Naive thymus-derived CD4-positive, alpha-beta T cell (primary cell): ENCODE measurements at regions not wholly inside any gene's neighbourhood (a gene's known extent, or its start where the extent isn't known, plus 50 kb on each side); places are given as distances from the start of the nearest gene placed in this dataset.
"Not testable (repeated sequence)": the region's sequence is repeated elsewhere in the genome, so short reads cannot be mapped to it uniquely, and the experiment has no call there.

ENCODE experiments used
- ATAC-seq: fragments of 150-1000 bp; cut with Tn5 transposase; 2 replicates; pipeline ENCODE4 v1.10.0; 2021; ENCODE audit warnings: mild to moderate bottlenecking, moderate library complexity
- CTCF ChIA-PET: fragments of 350-600 bp; sonication (Branson Sonifier 250); formaldehyde crosslinking; loops from one replicate; lab custom pipeline; 2021; ENCODE audit warnings: antibody characterized with exemption; lab: Charles Lee
- POLR2A ChIA-PET: fragments of 350-600 bp; sonication (Branson Sonifier 250); formaldehyde crosslinking; loops from one replicate; lab custom pipeline; 2021; ENCODE audit warnings: antibody characterized with exemption, inconsistent platforms; lab: Charles Lee
- DNase-seq, 9 donors: peaks; one replicate each; pipeline versions ENCODE4 v3.0.0 to v3.0.0-alpha.2; 2020 to 2022; ENCODE audit warnings: mixed read lengths in 1 of 9
- H3K27ac ChIP-seq: one replicate; pipeline ENCODE4 v1.7.0; 2013; ENCODE audit warnings: mild to moderate bottlenecking, low read depth, low read length, moderate library complexity
- H3K27me3 ChIP-seq, 2 donors: one replicate each; pipeline ENCODE4 v1.7.0; 2013; ENCODE audit warnings: low read length in 2 of 2, mild to moderate bottlenecking in 2 of 2, moderate library complexity in 2 of 2; ENCODE audit not compliant: control insufficient read depth in 2 of 2, insufficient read depth in 2 of 2
- H3K36me3 ChIP-seq, 3 experiments: 1 replicate in 2 of 3; 2 replicates in 1 of 3; pipeline ENCODE4 v1.7.0; 2013; ENCODE audit warnings: low read length in 3 of 3, mild to moderate bottlenecking in 3 of 3, moderate library complexity in 1 of 3; ENCODE audit not compliant: insufficient read depth in 3 of 3, control insufficient read depth in 2 of 3
- H3K4me1 ChIP-seq, 2 donors: one replicate each; pipeline ENCODE4 v1.7.0; 2013; ENCODE audit warnings: low read length in 2 of 2, mild to moderate bottlenecking in 2 of 2, moderate library complexity in 1 of 2; ENCODE audit not compliant: control insufficient read depth in 2 of 2, insufficient read depth in 2 of 2
- H3K4me3 ChIP-seq: 2 replicates; pipeline ENCODE4 v1.7.0; 2013; ENCODE audit warnings: mild to moderate bottlenecking, low read length
- H3K9me3 ChIP-seq, 3 experiments: 1 replicate in 2 of 3; 2 replicates in 1 of 3; pipeline ENCODE4 v1.7.0; 2013; ENCODE audit warnings: low read length in 3 of 3; ENCODE audit not compliant: control insufficient read depth in 2 of 3
- H3K27ac Mint-ChIP-seq, 9 donors: one replicate each; pipeline ENCODE4 v1.8.0; 2020 to 2022; ENCODE audit warnings: mixed read lengths in 9 of 9, mild to moderate bottlenecking in 8 of 9, moderate library complexity in 5 of 9, inconsistent platforms in 2 of 9
- H3K27me3 Mint-ChIP-seq, 5 donors: one replicate each; pipeline ENCODE4 v1.8.0; 2021 to 2022; ENCODE audit warnings: mixed read lengths in 5 of 5, mild to moderate bottlenecking in 1 of 5
- H3K36me3 Mint-ChIP-seq, 5 donors: one replicate each; pipeline ENCODE4 v1.8.0; 2020 to 2022; ENCODE audit warnings: mixed read lengths in 5 of 5, mild to moderate bottlenecking in 3 of 5, inconsistent platforms in 1 of 5
- H3K4me1 Mint-ChIP-seq, 7 donors: one replicate each; pipeline ENCODE4 v1.8.0; 2020 to 2022; ENCODE audit warnings: mixed read lengths in 7 of 7, mild to moderate bottlenecking in 3 of 7, inconsistent platforms in 1 of 7
- H3K4me3 Mint-ChIP-seq, 10 donors: one replicate each; pipeline ENCODE4 v1.8.0; 2020 to 2022; ENCODE audit warnings: mild to moderate bottlenecking in 10 of 10, mixed read lengths in 10 of 10, moderate library complexity in 6 of 10, inconsistent platforms in 2 of 10
- H3K9me3 Mint-ChIP-seq, 11 donors: one replicate each; pipeline ENCODE4 v1.8.0; 2020 to 2022; ENCODE audit warnings: mixed read lengths in 11 of 11, mild to moderate bottlenecking in 4 of 11, inconsistent platforms in 1 of 11, moderate library complexity in 1 of 11
- intact Hi-C, 2 donors: fragments of 100-400 bp; cut with micrococcal nuclease; formaldehyde crosslinking; loops; one replicate each; pipeline ENCODE4 v1.15.1; 2023

DNA sequence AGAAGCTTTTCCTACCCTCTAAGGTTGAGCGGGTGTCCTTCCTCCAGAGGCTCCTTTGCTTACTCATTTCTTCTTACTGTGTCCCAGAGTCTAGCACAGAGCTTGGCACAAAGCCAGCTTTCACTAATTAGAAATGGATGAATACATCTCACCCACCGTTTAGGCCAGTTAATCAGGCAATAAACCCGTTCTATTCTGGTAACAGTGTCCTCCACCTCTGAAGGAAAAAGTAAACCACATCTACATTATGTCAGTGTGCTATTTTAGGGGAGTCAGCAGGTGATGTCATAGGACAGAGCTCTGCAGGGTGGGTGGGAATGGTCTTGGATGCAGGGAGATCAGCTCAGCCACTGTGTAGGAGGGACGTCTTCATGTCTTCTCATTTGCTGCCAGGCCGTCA lies 109.2 kb downstream of the OSTF1 start:
- CTCF ChIA-PET: interaction anchor here (0.6 kb wide), 1 partner anchor 46 kb away, joined by 3 read pairs; no protein-coding TSS in a partner anchor

DNA sequence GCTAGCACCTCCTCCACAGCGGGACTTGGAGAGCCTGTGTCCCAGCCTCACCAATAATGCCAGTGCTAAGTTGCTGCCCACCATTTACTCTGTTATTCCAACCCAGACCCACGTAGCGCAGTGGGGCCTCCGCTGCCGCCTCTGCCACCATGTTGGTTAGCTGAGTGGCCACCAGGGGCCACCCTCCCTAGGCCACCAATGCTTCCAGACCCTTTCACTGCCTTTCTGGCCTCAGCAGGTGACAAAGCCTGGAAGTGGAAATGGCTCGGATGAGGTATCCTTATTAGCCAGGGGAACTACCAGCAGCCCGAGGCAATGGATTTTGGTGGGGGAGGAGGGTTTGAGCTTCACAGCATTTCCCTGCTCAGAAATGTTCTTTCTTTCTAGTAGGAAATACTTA lies 110.1 kb downstream of the OSTF1 start:
- peaks cover 0 to 12% (median 0%) of the 10 kb centered on the region in 5 donors for H3K27me3 Mint-ChIP-seq
- H3K4me1 ChIP-seq: no peaks in the 10 kb centered on the region
- DNase-seq (no peak), ATAC-seq (no peak)
- no peaks in the 10 kb centered on the region for H3K36me3 ChIP-seq
- H3K9me3 ChIP-seq: no peaks in the 10 kb centered on the region
- no peaks in the 10 kb centered on the region for H3K27me3 ChIP-seq
- H3K36me3 Mint-ChIP-seq: peaks cover 0 to 9% (median 4%) of the 10 kb centered on the region in 5 donors
- intact Hi-C loops: no loop called here
- no peak overlapping the region for H3K4me3 ChIP-seq
- no peak overlapping the region for H3K27ac ChIP-seq
- H3K9me3 Mint-ChIP-seq: peaks cover 0 to 1% (median 0%) of the 10 kb centered on the region in 11 donors
- H3K27ac Mint-ChIP-seq: no peak overlapping the region
- ChIA-PET POLR2A (no interaction called here), CTCF (no interaction called here)
- H3K4me3 Mint-ChIP-seq: no peak overlapping the region
- H3K4me1 Mint-ChIP-seq: peaks cover 0 to 10% (median 3%) of the 10 kb centered on the region in 7 donors

More for the DNA sequence above, 109.2 kb downstream of the OSTF1 start:
- DNase-seq: no peak
- Mint-ChIP-seq H3K4me1 (peaks cover 0 to 10% (median 3%) of the 10 kb centered on the region in 7 donors), H3K9me3 (peaks cover 0 to 2% (median 0%) of the 10 kb centered on the region in 11 donors), H3K4me3 (no peak overlapping the region), H3K36me3 (peaks cover 1 to 9% (median 5%) of the 10 kb centered on the region in 5 donors), H3K27ac (no peak overlapping the region), H3K27me3 (peaks cover 0 to 14% (median 0%) of the 10 kb centered on the region in 5 donors)
- no peak for ATAC-seq
- Histone ChIP-seq H3K4me3 (no peak overlapping the region), H3K27ac (no peak overlapping the region), H3K36me3 (no peaks in the 10 kb centered on the region), H3K9me3 (no peaks in the 10 kb centered on the region), H3K4me1 (no peaks in the 10 kb centered on the region), H3K27me3 (no peaks in the 10 kb centered on the region)
- intact Hi-C loops: no loop called here
- POLR2A ChIA-PET: no interaction called here

DNA sequence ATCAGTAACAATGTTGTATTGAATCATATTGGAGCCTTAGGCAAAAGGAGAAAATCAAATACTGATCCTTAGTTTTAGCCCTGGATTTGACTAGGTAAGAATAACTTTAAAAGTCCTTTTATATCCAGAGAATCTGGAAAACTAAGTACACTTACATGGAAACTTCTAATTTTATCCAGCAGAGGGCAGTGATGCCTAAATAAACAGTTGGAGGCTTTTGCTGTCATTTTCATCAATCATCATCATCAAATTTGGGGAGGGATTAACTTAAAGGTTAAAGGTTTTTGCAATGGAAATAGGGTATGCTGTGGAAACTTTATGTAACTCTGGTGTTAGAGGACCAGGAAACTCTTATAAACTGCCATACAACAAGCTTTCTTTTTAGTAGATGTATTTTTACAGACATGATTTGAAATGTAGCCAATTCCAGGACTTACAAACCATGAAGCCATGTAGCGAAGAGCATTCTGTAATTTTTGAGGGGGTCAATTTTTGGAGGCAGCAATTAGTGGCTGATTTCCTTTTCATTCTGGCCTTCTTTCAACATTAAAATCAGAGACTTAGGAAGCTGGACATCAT lies 112.7 kb downstream of the OSTF1 start:
- Mint-ChIP-seq H3K4me3 (no peak overlapping the region), H3K9me3 (peaks cover 0 to 1% (median 0%) of the 10 kb centered on the region in 11 donors), H3K36me3 (peaks cover 0 to 8% (median 0%) of the 10 kb centered on the region in 5 donors), H3K4me1 (peaks cover 0 to 10% (median 3%) of the 10 kb centered on the region in 7 donors), H3K27me3 (no peaks in the 10 kb centered on the region), H3K27ac (peak overlapping the region in 1 of 9 donors; percentile 0)
- peak in 7 of 9 donors; percentile 11 to 54 (median 50) for DNase-seq
- POLR2A ChIA-PET: interaction anchor here (0.9 kb wide), 1 partner anchor 1193 kb away, joined by 4 read pairs; the partner anchor contains the start of gene RFK
- no peaks in the 10 kb centered on the region for H3K4me1 ChIP-seq
- H3K36me3 ChIP-seq: no peaks in the 10 kb centered on the region
- no peaks in the 10 kb centered on the region for H3K9me3 ChIP-seq
- peak; percentile 63 for ATAC-seq
- intact Hi-C loops: loop anchor here (1.0 to 10.0 kb wide), 9 partner anchors 37 to 1950 kb away; partner anchors contain the start of gene FOXB2 (in 1 of the 2)
- H3K27ac ChIP-seq: no peak overlapping the region
- no peaks in the 10 kb centered on the region for H3K27me3 ChIP-seq
- CTCF ChIA-PET: interaction anchor here (0.6 to 1.4 kb wide), 5 partner anchors 33 to 425 kb away, joined by 3 to 5 read pairs (median 3); no protein-coding TSS in a partner anchor
- H3K4me3 ChIP-seq: no peak overlapping the region

DNA sequence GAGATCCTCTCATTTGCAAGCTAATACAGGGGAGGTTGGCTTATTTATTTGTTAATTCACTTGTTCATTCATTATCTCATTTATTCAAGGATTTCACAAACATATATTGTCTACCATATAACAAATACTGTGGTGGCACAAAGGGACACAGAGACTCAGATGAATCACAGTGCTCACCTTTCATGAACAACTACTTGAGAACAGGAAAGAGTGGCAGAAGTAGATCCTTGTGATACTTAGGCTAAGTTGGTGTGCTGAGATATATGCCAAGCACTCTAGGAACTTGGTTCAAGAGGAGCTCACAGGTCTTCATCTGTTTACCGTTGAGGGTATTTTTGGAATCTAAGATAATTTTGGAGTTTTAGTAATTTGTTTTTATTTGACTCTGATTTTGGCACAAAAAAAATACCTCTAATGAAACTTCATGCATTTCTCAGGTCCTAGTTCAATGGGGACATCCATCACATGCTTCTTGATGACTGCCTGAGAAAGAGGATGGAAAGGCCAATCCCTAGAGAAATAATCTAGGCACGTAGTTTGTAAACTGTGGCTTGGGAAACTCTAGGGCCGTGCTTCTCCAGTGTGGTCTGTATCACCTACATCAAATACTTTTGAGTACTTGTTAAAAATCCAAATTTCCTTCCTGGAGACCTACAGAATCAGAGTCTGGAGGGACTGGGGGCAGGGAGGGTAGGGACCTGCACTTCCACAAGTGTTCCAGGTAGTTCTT lies 113.3 kb downstream of the OSTF1 start:
- H3K9me3 Mint-ChIP-seq: peaks cover 0 to 1% (median 0%) of the 10 kb centered on the region in 11 donors
- no peaks in the 10 kb centered on the region for H3K9me3 ChIP-seq
- DNase-seq (no peak), ATAC-seq (no peak)
- CTCF ChIA-PET: interaction anchor here (0.7 to 1.4 kb wide), 5 partner anchors 33 to 426 kb away, joined by 3 to 5 read pairs (median 3); no protein-coding TSS in a partner anchor
- H3K36me3 ChIP-seq: no peaks in the 10 kb centered on the region
- H3K27me3 ChIP-seq: no peaks in the 10 kb centered on the region
- peaks cover 0 to 8% (median 0%) of the 10 kb centered on the region in 5 donors for H3K36me3 Mint-ChIP-seq
- H3K27me3 Mint-ChIP-seq: no peaks in the 10 kb centered on the region
- H3K4me3 Mint-ChIP-seq: no peak overlapping the region
- intact Hi-C loops: loop anchor here (1.0 to 10.0 kb wide), 9 partner anchors 37 to 1949 kb away; partner anchors contain the start of gene FOXB2 (in 1 of the 2)
- H3K4me1 Mint-ChIP-seq: peaks cover 0 to 8% (median 3%) of the 10 kb centered on the region in 7 donors
- no peak overlapping the region for H3K27ac ChIP-seq
- POLR2A ChIA-PET: interaction anchor here (0.9 kb wide), 1 partner anchor 1192 kb away, joined by 4 read pairs; the partner anchor contains the start of gene RFK
- no peaks in the 10 kb centered on the region for H3K4me1 ChIP-seq
- H3K27ac Mint-ChIP-seq: peak overlapping the region in 1 of 9 donors; percentile 0
- no peak overlapping the region for H3K4me3 ChIP-seq

DNA sequence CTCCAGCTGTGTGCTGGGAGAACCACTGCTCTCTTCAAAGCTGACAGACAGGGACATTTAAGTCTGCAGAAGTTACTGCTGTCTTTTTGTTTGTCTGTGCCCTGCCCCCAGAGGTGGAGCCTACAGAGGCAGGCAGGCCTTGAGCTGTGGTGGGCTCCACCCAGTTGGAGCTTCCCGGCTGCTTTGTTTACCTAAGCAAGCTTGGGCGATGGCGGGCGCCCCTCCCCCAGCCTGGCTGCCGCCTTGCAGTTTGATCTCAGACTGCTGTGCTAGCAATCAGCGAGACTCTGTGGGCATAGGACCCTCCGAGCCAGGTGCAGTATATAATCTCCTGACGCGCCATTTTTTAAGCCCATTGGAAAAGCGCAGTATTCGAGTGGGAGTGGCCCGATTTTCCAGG lies 119.7 kb downstream of the OSTF1 start:
- H3K4me3 ChIP-seq, H3K9me3 ChIP-seq, H3K4me1 ChIP-seq, H3K27ac Mint-ChIP-seq, H3K27ac ChIP-seq, H3K27me3 Mint-ChIP-seq, H3K36me3 ChIP-seq, H3K9me3 Mint-ChIP-seq, H3K4me3 Mint-ChIP-seq, ATAC-seq, H3K27me3 ChIP-seq, H3K4me1 Mint-ChIP-seq, CTCF ChIA-PET, DNase-seq, POLR2A ChIA-PET: not testable (repeated sequence)
- intact Hi-C loops: loop anchor here in 1 of 2 donors (10.0 kb wide), 1 partner anchor 1807 kb away; the partner anchor contains the start of gene FOXB2
- peaks cover 0 to 41% (median 8%) of the 10 kb centered on the region in 5 donors for H3K36me3 Mint-ChIP-seq

DNA sequence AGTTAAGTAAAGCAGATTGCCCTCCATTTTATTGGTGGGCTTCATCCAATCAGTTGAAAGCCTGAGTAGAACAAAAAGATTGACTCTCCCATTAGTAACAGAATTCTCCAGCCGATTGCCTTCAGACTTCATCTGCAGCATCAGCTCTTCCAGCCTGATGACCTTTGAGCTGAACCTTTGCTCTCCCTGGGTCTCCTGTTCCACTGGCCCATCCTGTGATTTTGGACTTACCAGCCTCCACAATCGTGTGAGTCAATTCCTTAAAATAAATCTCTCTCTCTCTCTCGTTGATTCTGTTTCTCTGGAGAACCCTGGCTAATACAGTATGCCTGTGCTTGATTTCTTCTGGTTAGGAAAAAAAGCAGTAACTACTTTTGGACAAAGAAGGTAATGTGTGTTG lies 121.9 kb downstream of the OSTF1 start:
- intact Hi-C loops: no loop called here
- no peak overlapping the region for H3K27ac Mint-ChIP-seq

More for the DNA sequence above, 121.9 kb downstream of the OSTF1 start:
- DNase-seq (no peak), ATAC-seq (no peak)
- Mint-ChIP-seq H3K4me1 (peaks cover 0 to 6% (median 0%) of the 10 kb centered on the region in 7 donors), H3K9me3 (no peaks in the 10 kb centered on the region), H3K4me3 (no peak overlapping the region), H3K27me3 (peaks cover 0 to 3% (median 0%) of the 10 kb centered on the region in 5 donors), H3K36me3 (peaks cover 0 to 53% (median 8%) of the 10 kb centered on the region in 5 donors)
- H3K4me3 ChIP-seq: no peak overlapping the region
- ChIA-PET CTCF (no interaction called here), POLR2A (no interaction called here)
- H3K4me1 ChIP-seq: no peaks in the 10 kb centered on the region
- no peak overlapping the region for H3K27ac ChIP-seq
- no peaks in the 10 kb centered on the region for H3K27me3 ChIP-seq
- H3K36me3 ChIP-seq: no peaks in the 10 kb centered on the region
- H3K9me3 ChIP-seq: no peaks in the 10 kb centered on the region
